Kasumi-1 (cell line): ENCODE measurements at regions not wholly inside any gene's neighbourhood (a gene's known extent, or its start where the extent isn't known, plus 50 kb on each side); places are given as distances from the start of the nearest gene placed in this dataset.

Experiments
- DNase-seq, 2 experiments: peaks; one replicate each; lab custom pipeline; 2025; lab: John Stamatoyannopoulos, UW

DNA sequence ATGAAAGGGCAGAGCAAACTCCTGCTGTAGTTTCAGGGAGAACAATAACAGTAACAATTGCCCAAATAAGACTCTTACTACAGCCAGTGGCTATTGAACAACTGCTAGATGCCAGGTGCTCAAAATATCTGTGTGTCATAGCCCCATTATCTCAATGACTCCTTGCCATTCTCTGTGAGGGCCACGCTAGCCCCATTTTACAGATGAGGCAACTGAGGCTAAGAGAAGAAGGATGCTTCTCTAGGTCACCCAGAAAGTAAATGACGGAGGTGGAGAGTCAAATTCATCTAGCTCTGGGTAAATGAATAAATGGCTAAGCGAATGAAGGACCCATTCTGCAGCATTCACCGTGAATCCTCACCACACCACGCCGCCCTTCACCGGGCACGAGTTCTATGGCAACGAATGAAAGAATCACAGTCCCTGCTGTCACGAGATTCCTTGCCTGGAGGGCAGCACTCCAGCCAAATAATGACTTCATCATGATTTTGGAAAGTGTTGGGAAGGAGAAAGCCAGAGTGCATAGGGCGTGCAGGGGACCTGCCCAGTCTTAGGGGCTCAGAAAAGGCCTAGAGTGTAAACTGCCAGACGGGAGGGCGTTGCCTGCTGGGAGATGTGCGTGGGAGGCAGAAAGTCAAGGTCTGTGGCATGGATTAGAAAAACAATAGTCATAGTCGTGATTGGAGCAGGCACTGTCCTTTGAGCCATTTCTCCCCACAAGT lies 147.2 kb downstream of the C9orf50 start:
- DNase-seq: no peak

DNA sequence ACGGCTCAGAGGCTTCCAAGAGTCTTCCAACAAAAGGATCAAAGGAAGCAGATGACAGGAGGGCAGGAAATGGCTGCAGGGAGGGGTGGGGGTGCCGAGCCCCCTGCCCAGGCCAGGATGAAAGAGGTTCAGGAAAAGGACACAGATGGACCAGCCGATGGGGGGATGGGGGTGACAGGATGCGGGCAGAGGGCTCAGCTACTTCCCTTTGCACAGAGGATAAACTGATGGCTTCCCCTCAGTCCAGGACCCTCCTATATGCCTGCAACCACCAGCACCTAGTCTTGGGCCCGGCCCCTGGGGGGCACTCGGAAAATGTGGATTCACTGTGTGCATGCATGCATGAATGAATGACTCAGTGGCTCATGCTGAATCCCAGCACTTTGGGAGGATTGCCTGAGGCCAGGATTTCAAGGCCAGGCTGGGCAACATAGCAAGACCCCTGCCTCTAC lies 148.2 kb downstream of the C9orf50 start:
- peak; percentile 60 to 73 for DNase-seq

DNA sequence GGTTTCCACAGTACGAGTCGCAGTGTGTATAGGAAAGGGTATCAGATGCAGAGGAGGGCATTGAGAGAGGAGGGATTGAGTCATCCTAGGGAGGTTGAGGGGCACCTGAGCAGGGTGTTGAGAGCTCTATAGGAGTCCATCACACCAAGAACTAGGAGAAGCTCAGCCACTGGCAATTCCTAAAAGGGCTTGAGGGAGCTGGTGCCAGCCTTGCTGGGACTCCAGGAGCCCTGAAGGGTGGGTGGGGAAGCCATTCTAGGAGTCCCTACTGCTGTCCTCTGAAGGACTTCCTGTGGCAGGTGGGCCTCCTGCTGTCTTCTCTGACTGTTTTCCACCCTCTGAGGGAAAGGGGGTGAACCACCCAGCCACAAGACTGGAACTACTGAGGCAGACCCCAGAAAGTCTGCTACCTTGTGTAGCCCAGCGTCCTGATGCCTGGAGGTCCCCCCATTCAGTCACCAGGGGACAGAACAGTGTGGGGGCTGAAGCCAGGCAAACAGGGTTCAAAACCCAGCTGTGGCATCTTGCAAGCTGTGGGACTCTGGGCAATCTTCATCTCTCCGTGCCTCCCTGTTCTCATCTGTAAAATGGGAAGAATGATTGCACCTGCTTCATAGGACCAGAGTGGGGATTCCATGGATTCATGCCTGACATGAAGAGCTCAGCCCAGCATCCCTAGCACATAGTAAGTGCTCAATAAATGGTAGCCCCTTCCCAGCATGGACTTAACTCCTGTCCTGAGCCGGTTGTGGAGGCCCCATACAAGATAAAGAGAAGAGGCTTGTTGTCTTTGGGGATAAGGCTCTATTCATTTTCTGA lies 149.5 kb downstream of the C9orf50 start:
- DNase-seq: no peak

DNA sequence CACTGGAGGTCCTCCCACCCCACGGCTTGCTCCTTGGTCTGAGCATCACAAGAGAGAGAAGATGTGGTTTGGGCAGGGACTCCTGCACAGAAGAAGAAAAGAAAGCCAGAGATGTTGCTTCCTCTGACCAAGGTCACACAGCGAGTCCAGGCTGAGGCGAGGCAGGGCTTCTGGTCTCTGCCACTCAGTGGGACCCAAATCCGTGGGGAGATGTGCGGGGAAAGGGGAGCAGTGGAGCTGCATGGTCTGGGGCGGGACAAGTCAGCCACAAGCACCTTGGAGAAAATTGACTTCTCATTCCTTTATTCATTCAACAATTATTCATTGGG lies 150.9 kb downstream of the C9orf50 start:
- no peak for DNase-seq

DNA sequence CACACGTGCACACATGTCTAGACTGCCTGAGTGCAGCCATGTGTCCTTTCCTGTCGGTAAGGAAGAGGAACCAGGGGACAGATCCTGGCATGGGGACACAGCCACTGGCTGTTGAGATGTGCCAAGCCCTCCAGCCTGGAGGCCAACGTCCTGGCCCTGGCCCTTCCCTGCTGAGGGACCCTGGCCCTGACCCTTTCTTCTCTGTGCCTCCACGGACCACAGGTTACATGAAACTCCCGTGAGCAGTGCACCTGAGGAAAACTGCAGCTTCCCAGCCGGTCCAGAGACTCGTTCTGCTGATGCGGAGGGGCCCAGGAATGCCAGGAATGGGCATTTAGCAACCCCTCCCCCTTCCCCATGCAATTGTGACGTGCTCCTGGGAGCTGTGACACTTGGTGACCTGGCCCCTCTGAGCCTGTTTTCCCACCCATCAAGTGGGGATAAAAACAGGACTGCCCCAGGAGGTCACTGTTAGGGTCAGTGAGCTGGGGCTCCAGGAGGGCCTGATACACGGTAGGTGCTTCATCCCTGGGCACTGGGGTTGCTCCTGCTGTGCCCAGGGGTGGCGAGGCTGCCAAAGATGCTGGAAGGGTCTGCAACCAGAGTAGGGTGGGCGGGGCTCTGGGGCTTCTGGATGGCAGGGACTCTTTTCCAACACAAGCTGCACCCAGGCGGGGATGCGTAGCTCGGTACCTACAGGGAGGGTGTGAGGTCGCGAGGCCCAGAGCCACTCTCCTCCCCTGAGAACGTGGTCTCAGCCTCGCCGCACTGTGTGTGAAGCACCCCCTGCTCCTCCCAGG lies 151.5 kb downstream of the C9orf50 start:
- DNase-seq: no peak

DNA sequence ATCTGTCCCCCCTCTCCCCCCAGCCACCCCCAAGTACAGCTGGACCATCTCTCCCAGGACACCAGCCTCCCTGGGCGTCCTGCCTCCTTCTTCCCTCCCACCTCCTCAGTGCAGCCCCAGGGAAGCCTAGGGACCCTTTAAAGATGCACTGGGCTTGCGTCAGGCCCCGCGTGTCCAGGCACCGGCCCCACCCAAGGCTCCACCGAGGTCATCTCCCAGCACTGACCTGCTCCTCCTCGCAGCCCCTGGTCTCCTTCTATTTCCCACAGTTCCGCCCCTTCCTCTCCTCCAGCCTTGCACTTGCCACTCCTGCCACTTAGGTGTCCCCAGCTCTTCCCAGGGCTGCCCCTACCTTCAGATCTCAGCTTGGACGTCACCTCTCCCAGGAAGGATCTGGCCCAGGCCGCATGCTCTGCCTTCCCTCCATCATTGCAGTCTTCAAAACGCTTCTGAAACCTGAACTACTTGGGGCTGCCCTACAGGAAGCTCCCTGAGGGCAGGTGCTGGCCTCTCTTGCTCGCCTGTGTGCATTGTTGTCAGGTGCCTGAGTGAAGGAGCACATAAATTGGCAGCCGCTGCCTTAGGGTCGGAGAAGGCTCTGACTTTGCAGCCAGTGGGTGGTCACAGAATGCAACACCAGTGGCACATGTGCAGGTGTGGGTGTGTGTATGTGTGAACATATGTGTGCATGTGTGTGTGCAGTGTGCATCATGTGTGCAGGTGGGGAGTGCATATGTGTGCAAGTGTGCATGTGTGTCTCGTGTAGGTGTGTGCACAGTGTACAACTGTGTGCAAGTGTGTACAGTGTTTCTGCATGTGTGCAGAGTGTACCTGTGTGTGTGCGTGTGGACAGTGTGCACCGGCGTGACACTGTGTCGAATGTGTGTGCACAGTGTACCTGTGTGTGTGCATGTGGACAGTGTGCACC lies 152.9 kb downstream of the C9orf50 start:
- no peak for DNase-seq

DNA sequence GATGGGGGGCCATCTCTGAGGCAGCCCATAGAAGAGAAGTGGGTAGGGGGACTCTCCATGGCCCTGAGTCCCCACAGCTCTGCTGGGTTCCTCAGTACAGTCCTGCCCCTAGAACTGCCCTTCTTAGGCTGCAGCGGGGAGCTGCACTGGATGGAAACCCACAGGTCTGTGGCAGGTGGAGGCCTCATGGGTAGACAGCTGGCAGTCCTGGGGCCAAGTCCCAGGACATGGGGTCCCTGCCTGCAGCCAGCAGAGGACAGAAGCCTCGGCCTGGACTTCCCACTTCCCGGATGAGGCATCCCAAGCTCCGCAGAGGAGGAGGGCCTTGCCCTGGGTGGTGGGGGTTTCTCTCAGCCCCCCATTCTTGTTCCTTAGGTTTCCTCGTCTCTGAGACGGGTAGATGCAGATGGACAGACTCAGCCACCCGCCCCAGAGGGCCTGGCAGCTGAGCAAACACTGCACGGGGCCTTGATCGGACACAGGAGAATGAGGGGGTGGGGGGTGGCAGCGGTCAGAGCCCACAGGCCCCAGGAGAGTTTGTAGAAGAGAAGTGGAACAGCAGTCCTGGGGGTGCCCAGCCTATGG lies 153.8 kb downstream of the C9orf50 start:
- DNase-seq: no peak

DNA sequence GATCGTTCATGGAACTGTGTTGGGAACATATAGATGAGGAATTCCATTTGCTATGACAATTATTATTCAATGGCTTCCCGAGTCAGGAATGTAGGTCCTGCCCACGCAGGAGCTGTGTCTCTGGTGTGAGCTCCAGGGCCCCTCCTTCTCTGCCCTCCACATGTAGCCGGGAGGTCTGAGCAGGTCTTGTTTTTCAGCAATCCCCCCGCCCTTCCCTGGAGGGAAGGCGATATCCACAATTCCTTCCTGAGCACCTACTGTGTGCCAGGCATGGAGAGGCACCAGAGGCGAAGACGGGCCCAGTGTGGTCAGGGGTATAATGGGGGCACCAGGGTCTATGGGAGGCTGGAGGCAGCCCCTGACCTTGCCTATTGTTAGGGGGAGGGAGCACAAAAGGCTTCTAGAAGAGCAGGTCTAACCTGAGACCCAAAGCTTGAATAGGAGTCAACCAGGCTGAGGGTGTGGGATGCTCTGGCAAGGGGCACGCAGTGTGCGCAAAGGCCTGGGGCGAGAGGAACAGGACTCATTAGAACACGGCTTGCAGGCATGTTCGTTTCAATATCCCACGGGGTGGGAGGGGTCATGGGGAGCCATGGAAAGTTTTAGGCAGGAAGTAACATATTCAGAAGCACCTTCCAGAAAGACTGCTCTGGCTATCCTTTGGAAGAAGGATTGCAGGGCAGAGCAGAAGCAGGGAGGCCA lies 154.9 kb downstream of the C9orf50 start:
- DNase-seq: no peak

DNA sequence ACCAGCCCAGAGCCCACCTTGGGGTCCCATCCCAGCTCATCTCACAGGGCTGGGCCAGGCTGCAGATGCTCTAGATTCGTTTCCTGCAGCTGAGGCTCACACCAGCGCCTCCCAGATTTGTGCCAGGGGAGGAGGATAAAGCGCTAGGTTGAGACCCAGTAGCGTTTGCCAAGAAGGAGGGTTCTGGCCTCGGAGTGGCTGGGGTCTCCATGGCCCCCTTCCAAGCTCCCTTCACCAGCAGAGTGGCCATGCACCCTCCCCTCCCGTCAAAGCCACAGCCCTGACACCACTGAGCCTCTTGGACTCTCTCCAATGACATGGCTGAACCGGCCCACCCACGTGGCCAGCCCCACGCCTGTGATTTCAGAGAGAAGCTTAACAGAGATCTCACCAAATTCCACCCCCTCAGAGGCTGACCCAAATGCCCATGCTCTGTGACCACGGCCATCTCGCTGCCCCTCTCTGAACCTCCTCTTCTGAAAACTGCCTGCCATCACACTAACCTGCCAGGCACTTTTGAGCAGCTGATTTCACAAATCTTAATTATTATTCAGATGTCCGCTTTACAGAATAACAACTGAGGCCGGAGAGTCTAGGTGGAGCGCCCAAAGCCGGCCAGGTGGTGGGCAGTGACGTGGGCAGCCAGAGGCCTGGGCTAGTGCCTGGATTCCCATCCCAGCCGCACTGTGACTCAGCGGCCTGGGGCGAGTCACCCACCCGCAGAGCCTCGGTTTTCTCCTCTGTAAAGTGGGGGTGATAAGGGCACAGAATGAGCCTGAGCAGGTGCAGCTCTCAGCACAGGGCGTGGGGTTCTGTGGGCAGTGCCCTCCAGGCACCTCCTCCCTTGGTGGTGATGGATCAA lies 155.7 kb downstream of the C9orf50 start:
- no peak for DNase-seq

DNA sequence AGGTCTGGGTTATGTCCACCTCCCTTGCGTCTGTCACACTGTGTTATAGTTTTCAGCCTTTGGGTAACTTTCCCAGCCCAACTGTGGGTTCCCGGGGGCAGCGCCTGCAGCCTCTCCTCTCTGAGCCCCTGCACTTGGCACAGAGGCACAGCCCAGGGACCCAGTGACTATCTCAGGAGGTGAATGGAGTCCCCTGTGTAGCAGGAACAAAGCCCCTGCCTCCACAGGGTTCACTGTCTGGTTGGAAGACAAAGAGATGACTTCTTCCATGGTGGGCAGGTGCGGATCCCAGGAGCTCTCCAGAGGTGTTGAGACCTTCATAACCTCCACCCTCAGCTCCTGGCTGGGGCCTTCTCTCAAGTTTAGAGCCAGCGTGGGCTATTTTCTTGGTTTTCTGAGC lies 156.9 kb downstream of the C9orf50 start:
- DNase-seq: no peak

DNA sequence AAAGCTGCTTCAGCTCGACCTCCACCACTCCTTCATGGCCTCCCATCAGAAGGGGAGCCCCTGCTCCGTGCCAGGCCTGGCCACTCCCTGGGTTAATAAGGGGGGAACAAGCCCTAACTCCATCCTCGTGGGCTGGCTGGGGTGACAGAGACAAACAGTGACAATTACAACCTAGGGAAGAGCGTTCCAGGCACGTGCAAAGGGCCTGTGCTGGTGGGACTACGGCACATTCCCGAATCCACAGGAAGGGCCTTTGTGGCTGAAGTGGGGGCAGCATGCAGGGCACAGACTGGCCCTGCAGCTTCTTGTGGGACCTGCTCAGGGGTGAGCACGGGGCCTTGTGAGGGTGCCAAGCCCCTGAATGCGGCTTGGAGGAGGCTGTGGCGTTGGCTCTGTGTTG lies 157.4 kb downstream of the C9orf50 start:
- DNase-seq: no peak

DNA sequence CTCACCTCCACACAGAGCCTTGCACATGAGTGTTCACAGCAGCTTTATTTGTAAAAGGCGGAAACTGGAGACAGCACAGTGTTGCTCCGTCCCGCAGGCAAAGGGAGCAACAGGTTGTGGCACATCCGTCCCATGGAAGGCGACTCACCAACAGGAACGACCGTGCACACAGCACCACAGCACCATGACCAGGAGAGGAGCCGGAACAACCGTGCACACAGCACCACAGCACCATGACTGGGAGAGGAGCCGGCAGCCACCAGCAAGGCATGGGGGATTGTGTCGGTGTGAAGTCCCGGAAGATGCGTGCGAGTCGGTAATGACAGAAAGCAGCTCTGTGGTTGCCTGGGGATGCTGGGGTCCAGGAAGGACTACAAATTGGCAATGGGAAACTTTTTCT lies 158.5 kb downstream of the C9orf50 start:
- no peak for DNase-seq

DNA sequence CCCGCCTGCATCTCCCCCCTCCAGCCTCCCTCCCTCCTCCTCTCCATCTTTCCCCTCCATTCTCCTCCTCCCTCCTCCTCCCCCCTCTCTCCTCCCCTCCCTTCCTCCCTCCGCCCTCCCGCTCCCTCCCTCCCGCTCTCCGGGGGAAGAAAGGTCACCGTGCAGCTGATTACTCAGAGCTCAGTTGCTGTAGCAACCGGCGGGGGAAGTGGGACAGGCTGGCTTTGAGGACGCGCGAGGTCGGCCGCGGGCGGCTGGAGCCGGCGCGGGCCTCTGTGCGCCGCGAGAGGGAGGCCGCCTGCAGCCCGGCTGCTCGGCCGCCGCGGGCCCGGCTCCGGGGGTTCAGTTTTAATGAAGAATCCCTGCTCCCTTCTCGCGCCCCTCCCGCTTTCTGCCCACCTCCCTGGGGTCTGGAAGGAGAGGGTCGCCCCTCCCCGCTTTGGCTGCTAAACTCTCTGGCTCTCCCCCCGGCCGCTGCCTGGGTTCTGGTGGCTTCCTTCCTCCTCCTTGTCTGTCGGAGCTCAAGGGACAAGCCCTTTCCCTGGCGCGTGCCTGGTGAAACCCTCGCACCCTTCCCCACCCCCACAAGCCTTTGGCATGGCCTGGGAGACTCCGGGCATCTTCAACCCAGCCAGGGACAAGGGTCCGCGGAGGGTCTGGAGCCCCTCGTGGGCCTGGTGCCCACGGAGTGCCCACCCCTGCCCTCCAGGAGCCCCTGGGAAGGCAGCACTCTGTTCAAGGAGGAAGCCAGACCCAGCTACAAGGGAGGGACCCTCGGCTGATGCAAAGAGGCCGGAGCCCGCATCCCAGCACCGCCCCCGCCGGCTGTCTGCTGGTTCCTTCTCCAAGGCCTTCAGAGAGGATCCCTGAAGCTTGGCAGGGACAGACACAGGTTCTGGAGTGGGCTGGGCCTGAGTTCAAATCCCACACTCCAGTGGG lies 160.3 kb downstream of the C9orf50 start:
- peak; percentile 95 to 96 for DNase-seq

DNA sequence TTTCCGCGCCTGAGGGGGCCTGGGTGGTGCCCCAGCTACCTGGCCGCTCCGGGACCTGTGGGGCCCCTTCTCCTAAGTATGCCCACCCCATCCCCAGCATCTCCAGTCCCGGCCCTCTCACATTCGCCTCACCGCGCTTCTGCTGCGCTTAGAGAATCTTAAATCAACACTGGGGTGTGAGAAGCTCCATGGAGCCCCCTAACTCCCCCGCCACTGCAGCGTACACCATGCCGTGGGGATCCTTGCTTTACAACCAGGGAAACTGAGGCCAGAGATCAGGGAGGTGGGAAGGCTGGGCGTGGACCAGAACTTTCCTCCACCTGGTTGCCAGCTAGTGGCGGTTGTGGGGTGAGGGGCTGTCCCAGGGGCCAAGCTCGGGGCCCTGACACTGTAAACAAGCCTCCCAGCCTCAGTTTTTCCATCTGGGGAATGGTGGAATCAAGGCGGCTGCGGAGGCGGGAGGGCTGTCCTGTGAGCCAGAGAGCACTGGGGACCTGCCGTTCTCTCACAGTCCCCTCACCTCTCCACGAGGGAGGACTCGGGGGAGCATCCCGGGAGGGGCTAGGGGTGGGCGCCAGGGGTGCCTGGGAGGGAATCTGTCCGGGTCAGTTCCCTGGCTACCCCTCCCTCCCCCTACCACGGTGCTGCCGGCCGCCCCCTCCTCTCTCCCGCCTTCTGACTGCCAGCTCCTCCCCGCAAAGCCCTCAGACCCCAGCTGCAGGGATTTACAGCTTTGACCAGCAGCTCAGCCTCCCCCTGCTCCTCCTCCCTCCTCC lies 161.2 kb downstream of the C9orf50 start:
- peak; percentile 39 to 56 for DNase-seq

DNA sequence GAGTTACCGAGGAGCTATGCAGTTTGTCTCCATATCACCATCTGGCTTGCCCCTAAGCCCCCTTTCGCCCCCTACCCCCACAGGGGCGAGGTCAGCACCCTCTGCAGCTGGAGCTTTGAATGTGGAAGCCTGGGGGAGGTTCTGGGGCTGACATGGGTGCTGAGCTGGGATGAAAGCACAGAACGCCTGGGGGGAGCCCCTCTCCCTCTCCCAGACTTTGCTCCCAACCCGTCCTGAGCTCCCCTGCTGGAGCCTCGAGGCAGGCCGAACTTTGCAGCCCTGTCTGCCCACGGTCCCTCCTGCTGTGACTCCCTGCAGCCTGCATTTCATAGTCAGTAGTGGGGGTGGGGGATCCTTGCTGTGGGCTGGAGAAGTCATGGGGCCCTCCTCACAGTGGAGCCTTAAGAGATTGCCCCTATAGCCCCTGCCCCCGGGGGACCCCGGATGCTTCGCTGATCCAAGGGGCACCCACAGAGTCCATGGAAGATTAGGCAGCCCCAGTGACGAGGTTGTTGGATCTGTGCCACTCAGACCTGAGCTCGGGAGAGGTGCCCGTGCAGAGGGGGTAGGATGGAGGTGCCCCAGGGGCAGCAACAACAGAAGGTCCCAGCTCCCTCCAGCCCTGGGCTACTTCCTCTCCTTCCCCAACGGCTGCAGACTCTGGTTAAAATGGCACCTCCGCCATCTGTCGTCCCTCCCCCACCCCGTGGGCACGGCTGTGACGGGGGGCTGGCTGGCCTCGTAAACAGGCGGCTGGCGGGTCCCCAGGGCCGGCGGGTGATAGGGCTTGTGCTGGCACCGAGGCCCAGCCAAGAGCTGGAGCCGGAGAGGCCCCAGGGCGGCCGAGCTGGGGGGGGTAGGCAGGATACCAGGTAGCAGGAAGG lies 162.0 kb downstream of the C9orf50 start:
- DNase-seq: peak; percentile 92 to 94

DNA sequence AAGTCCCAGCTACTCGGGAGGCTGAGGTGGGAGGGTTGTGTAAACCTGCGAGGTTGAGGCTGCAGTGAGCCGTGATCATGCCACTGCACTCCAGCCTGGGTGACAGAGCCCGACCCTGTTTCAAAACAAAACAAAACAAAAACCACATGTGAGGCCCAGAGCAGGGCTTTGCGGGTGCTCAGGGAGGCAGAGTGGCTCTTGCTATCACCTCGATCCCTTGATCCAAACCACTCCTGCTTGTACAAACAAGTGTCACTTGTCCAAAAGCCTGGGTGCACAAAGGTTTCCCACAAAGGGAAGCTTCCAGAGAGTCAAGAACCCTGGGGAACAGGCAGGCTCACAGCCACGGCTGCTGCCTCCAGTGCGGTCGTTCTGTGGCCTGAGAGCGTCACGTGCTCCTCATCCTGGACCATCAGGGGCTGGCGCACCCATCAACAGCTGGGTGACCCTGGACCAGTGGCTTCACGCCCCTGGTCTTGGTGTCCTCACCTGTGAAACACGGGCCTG lies 162.7 kb downstream of the C9orf50 start:
- peak; percentile 28 to 40 for DNase-seq
